ENCODE measurements at regions not wholly inside any gene's neighbourhood (a gene's known extent, or its start where the extent isn't known, plus 50 kb on each side); places are given as distances from the start of the nearest gene placed in this dataset.

DNA sequence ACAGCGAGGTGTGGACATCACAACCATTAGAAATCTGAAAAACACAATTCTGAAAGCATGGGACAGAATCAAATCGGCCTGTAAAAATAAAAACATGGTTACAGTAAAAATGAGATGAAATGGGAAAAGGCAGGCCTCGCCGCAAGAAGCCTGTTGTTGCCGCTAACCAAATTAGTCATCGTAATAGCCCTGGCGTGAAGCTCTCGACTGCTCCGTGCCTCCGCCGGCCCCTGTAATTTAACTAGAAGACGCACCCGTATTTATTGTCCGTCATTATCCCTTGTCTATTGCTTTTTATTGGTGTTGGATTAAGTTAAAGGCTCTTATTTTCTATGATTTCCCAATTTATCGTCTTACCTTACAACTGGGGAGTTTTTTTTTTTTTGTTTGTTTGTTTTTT, 334.6 kb upstream of the EEF2KMT start:
- TF ChIP-seq, protein P1, sequence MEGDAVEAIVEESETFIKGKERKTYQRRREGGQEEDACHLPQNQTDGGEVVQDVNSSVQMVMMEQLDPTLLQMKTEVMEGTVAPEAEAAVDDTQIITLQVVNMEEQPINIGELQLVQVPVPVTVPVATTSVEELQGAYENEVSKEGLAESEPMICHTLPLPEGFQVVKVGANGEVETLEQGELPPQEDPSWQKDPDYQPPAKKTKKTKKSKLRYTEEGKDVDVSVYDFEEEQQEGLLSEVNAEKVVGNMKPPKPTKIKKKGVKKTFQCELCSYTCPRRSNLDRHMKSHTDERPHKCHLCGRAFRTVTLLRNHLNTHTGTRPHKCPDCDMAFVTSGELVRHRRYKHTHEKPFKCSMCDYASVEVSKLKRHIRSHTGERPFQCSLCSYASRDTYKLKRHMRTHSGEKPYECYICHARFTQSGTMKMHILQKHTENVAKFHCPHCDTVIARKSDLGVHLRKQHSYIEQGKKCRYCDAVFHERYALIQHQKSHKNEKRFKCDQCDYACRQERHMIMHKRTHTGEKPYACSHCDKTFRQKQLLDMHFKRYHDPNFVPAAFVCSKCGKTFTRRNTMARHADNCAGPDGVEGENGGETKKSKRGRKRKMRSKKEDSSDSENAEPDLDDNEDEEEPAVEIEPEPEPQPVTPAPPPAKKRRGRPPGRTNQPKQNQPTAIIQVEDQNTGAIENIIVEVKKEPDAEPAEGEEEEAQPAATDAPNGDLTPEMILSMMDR (IDR thresholded peaks at IDR 0.05; ENCODE audit: extremely low read depth in 1 of 2, insufficient read depth in 1 of 2, low read depth in 1 of 2, low read length in 2 of 2), result no peak
- no peak for TF ChIP-seq POLR2A (IDR thresholded peaks at IDR 0.05; ENCODE audit: low read depth, low read length)
